ENCODE measurements at regions not wholly inside any gene's neighbourhood (a gene's known extent, or its start where the extent isn't known, plus 50 kb on each side); places are given as distances from the start of the nearest gene placed in this dataset.

GRCh38 chr10:29039677-29040189 lies 249.1 kb upstream of the LYZL1 start (continued):
- no peak for TF ChIP-seq ZNF398 (tag by site-specific recombination; IDR thresholded peaks at IDR 0.05)

GRCh38 chr10:29041616-29042015 lies 247.3 kb upstream of the LYZL1 start:
- no peak for TF ChIP-seq ZBTB21 (tag by site-specific recombination; IDR thresholded peaks at IDR 0.05)
- TF ChIP-seq, protein P1, sequence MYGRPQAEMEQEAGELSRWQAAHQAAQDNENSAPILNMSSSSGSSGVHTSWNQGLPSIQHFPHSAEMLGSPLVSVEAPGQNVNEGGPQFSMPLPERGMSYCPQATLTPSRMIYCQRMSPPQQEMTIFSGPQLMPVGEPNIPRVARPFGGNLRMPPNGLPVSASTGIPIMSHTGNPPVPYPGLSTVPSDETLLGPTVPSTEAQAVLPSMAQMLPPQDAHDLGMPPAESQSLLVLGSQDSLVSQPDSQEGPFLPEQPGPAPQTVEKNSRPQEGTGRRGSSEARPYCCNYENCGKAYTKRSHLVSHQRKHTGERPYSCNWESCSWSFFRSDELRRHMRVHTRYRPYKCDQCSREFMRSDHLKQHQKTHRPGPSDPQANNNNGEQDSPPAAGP (tag by site-specific recombination; IDR thresholded peaks at IDR 0.05) = no peak
- TF ChIP-seq ZNF501 (tag by site-specific recombination; IDR thresholded peaks at IDR 0.05) = no peak
- Histone ChIP-seq H3K4me3 (ENCODE audit: low read depth, low read length) (no peak overlapping the region), H3K9me3 (ENCODE audit: control insufficient read depth, insufficient read depth, low read depth, low read length) (no peaks in the 10 kb centered on the region), H3K36me3 (ENCODE audit: control insufficient read depth in 2 of 2, insufficient read depth in 1 of 2, low read length in 2 of 2) (no peaks in the 10 kb centered on the region), H3K4me1 (ENCODE audit: control insufficient read depth, insufficient read depth, low read length) (no peaks in the 10 kb centered on the region), H3K27ac (ENCODE audit: extremely low read depth, low read depth, low read length) (no peak overlapping the region)
- ChIA-PET POLR2A (no interaction called here), CTCF (no interaction called here)

- ChIA-PET CTCF (interaction anchor here (0.7 kb wide), 1 partner anchor 29 kb away, joined by 3 read pairs; no protein-coding TSS in a partner anchor), POLR2A (no interaction called here)
- H3K9me3 ChIP-seq (ENCODE audit: control insufficient read depth, insufficient read depth, low read depth, low read length) = no peaks in the 10 kb centered on the region
- H3K4me1 ChIP-seq (ENCODE audit: control insufficient read depth, insufficient read depth, low read length) = no peaks in the 10 kb centered on the region
- H3K27ac ChIP-seq (ENCODE audit: extremely low read depth, low read depth, low read length) = no peak overlapping the region
- H3K4me3 ChIP-seq (ENCODE audit: low read depth, low read length) = no peak overlapping the region
- no peak for TF ChIP-seq SETDB1 (IDR thresholded peaks at IDR 0.05; ENCODE audit: insufficient read length, low read length)
- no peak for TF ChIP-seq ZFP37 (tag by site-specific recombination; IDR thresholded peaks at IDR 0.05)
- TF ChIP-seq, protein P2, sequence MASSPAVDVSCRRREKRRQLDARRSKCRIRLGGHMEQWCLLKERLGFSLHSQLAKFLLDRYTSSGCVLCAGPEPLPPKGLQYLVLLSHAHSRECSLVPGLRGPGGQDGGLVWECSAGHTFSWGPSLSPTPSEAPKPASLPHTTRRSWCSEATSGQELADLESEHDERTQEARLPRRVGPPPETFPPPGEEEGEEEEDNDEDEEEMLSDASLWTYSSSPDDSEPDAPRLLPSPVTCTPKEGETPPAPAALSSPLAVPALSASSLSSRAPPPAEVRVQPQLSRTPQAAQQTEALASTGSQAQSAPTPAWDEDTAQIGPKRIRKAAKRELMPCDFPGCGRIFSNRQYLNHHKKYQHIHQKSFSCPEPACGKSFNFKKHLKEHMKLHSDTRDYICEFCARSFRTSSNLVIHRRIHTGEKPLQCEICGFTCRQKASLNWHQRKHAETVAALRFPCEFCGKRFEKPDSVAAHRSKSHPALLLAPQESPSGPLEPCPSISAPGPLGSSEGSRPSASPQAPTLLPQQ (tag by site-specific recombination; IDR thresholded peaks at IDR 0.05) = no peak
- H3K36me3 ChIP-seq (ENCODE audit: control insufficient read depth in 2 of 2, insufficient read depth in 1 of 2, low read length in 2 of 2) = no peaks in the 10 kb centered on the region
These were observed 240.4 kb upstream of the LYZL1 start for GRCh38 chr10:29048506-29048905.

DNA sequence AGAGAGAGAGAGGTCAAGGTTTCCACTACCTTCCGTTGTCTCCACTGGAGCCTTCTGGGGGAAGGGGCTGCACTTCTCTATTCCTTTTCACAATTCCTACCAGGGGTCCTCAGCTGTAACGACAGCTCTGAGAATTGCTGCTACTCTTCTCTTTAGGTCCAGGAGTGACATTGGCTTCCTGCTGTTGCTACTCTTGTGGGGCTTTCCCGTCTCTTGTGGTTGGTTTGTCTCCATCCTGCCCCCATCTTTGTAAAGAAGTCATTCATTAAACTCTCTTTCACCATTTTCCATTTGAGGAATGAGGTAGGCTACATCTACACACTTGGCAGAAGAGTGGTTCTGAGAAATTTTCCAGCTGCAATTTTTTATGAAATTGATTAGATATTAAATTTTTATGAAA lies 238.8 kb upstream of the LYZL1 start:
- Histone ChIP-seq H3K4me3 (ENCODE audit: low read depth, low read length) (no peak overlapping the region), H3K36me3 (ENCODE audit: control insufficient read depth in 2 of 2, insufficient read depth in 1 of 2, low read length in 2 of 2) (no peaks in the 10 kb centered on the region), H3K27ac (ENCODE audit: extremely low read depth, low read depth, low read length) (no peak overlapping the region), H3K9me3 (ENCODE audit: control insufficient read depth, insufficient read depth, low read depth, low read length) (no peaks in the 10 kb centered on the region), H3K4me1 (ENCODE audit: control insufficient read depth, insufficient read depth, low read length) (no peaks in the 10 kb centered on the region)
- ChIA-PET CTCF (no interaction called here), POLR2A (no interaction called here)
- TF ChIP-seq ZNF707 (tag by site-specific recombination; IDR thresholded peaks at IDR 0.05) = no peak
- TF ChIP-seq ZNF501 (tag by site-specific recombination; IDR thresholded peaks at IDR 0.05) = no peak
- TF ChIP-seq SCRT1 (tag by site-specific recombination; IDR thresholded peaks at IDR 0.05; ENCODE audit: borderline replicate concordance) = no peak
- no peak for TF ChIP-seq ZNF391 (tag by site-specific recombination; IDR thresholded peaks at IDR 0.05; ENCODE audit: borderline replicate concordance, low read depth)
- TF ChIP-seq ZNF354C (tag by site-specific recombination; IDR thresholded peaks at IDR 0.05; ENCODE audit: borderline replicate concordance, low read depth) = no peak
- TF ChIP-seq ZNF10 (tag by site-specific recombination; IDR thresholded peaks at IDR 0.05) = no peak
- TF ChIP-seq ZNF837 (tag by site-specific recombination; IDR thresholded peaks at IDR 0.05) = no peak
- TF ChIP-seq KLF7 (tag by site-specific recombination; IDR thresholded peaks at IDR 0.05; ENCODE audit: borderline replicate concordance) = no peak
- no peak for TF ChIP-seq KLF10 (tag by site-specific recombination; IDR thresholded peaks at IDR 0.05)
- no peak for TF ChIP-seq HOXC10 (CRISPR knock-in tag; IDR thresholded peaks at IDR 0.05)
- TF ChIP-seq PRDM10 (tag by site-specific recombination; IDR thresholded peaks at IDR 0.05) = no peak
- no peak for TF ChIP-seq GLIS1 (tag by site-specific recombination; IDR thresholded peaks at IDR 0.05)
- TF ChIP-seq SP3 (tag by site-specific recombination; IDR thresholded peaks at IDR 0.05) = no peak
- TF ChIP-seq ZNF366 (tag by site-specific recombination; conservative IDR thresholded peaks at IDR 0.05) = no peak
- TF ChIP-seq SALL2 (tag by site-specific recombination; IDR thresholded peaks at IDR 0.05; ENCODE audit: borderline replicate concordance) = no peak
- no peak for TF ChIP-seq ZNF292 (tag by site-specific recombination; IDR thresholded peaks at IDR 0.05; ENCODE audit: borderline replicate concordance, low read depth)
- no peak for TF ChIP-seq ZNF777 (tag by site-specific recombination; IDR thresholded peaks at IDR 0.05; ENCODE audit: borderline replicate concordance)
